HG03460 (cell line): ENCODE measurements at regions not wholly inside any gene's neighbourhood (a gene's known extent, or its start where the extent isn't known, plus 50 kb on each side); places are given as distances from the start of the nearest gene placed in this dataset.

Experiments
- ATAC-seq: cut with Tn5 transposase; IDR thresholded peaks from one replicate; pipeline ENCODE4 v1.9.1; 2021; ENCODE audit not compliant: unreplicated experiment

- ATAC-seq: no peak
Observed at GRCh38 chr5:2254880-2255750, 372.4 kb upstream of the IRX4 start.

GRCh38 chr5:2254406-2254805, 371.7 kb upstream of the IRX4 start:
- ATAC-seq: no peak

- no peak for ATAC-seq
Observed at GRCh38 chr5:2253040-2253975, 370.6 kb upstream of the IRX4 start.

GRCh38 chr5:2251751-2252150, 369.0 kb upstream of the IRX4 start:
- ATAC-seq: no peak

- no peak for ATAC-seq
Observed at GRCh38 chr5:2251298-2251697, 368.6 kb upstream of the IRX4 start.

GRCh38 chr5:2250365-2250950, 367.7 kb upstream of the IRX4 start:
- no peak for ATAC-seq

- ATAC-seq: no peak
Observed at GRCh38 chr5:2249442-2249841, 366.7 kb upstream of the IRX4 start.

GRCh38 chr5:2249026-2249425, 366.3 kb upstream of the IRX4 start:
- ATAC-seq: no peak

GRCh38 chr5:2242539-2242938, 359.8 kb upstream of the IRX4 start:
- no peak for ATAC-seq

- ATAC-seq: no peak
Observed at GRCh38 chr5:2241842-2242241, 359.1 kb upstream of the IRX4 start.

- ATAC-seq: no peak
Observed at GRCh38 chr5:2240118-2240904, 357.6 kb upstream of the IRX4 start.

- no peak for ATAC-seq
Observed at GRCh38 chr5:2239201-2239910, 356.6 kb upstream of the IRX4 start.

- ATAC-seq: no peak
Observed at GRCh38 chr5:2238732-2239131, 356.0 kb upstream of the IRX4 start.

GRCh38 chr5:2227433-2227832, 344.7 kb upstream of the IRX4 start:
- ATAC-seq: no peak

- no peak for ATAC-seq
Observed at GRCh38 chr5:2224689-2225088, 342.0 kb upstream of the IRX4 start.

GRCh38 chr5:2223303-2223702, 340.6 kb upstream of the IRX4 start:
- no peak for ATAC-seq

GRCh38 chr5:2222246-2222992, 339.7 kb upstream of the IRX4 start:
- no peak for ATAC-seq

- ATAC-seq: no peak
Observed at GRCh38 chr5:2221450-2221849, 338.7 kb upstream of the IRX4 start.

- no peak for ATAC-seq
Observed at GRCh38 chr5:2220741-2221140, 338.0 kb upstream of the IRX4 start.
